ENCODE measurements at regions not wholly inside any gene's neighbourhood (a gene's known extent, or its start where the extent isn't known, plus 50 kb on each side); places are given as distances from the start of the nearest gene placed in this dataset.

DNA sequence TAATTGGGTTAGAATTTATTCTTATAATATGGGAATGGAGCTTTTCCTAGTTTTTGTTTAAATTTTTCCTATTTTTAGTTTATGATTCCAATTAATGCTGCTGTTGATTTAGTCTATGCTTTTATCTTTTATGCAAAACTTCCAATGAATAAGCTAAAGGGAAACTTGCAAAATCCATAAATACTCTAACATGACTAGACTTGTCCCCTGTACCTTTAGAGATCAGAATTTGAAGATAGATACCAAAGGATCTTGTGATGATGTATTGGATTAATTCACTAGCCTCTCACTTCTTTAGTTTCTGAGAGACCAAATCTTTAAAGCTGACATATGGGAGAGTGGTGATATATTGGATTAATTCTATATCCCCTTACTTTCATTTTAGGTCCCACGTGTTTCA, 306.6 kb upstream of the PRMT6 start:
- H3K4me3 ChIP-seq (ENCODE audit: low read depth, low read length) = no peak overlapping the region
- TF ChIP-seq, protein P1, sequence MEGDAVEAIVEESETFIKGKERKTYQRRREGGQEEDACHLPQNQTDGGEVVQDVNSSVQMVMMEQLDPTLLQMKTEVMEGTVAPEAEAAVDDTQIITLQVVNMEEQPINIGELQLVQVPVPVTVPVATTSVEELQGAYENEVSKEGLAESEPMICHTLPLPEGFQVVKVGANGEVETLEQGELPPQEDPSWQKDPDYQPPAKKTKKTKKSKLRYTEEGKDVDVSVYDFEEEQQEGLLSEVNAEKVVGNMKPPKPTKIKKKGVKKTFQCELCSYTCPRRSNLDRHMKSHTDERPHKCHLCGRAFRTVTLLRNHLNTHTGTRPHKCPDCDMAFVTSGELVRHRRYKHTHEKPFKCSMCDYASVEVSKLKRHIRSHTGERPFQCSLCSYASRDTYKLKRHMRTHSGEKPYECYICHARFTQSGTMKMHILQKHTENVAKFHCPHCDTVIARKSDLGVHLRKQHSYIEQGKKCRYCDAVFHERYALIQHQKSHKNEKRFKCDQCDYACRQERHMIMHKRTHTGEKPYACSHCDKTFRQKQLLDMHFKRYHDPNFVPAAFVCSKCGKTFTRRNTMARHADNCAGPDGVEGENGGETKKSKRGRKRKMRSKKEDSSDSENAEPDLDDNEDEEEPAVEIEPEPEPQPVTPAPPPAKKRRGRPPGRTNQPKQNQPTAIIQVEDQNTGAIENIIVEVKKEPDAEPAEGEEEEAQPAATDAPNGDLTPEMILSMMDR (IDR thresholded peaks at IDR 0.05; ENCODE audit: low read depth, low read length, missing control alignments) = no peak
- in situ Hi-C loops (cut with HindIII; ENCODE audit: low sequenced_read_pairs) = no loop called here
- no peak for DNase-seq (ENCODE audit: low read depth)

DNA sequence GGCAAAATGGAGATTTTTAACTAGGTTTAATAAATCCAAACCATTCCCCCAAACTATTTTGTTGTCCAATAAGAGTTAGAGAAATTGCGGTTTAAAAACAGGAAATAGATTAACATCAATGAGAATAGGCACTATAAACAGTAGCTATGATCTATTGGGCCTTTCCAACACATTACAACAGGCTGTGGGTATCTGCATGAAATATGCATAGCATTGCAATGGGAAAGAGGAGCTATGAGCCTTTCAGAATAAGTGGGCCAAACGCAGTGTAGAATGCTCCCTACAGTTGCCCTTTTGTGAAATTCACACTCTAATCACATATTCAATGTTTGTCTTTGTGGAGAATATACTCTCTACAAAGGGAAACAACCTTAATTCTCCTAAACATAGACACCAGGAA, 305.5 kb upstream of the PRMT6 start:
- in situ Hi-C loops (cut with HindIII; ENCODE audit: low sequenced_read_pairs) = no loop called here
- no peak overlapping the region for H3K4me3 ChIP-seq (ENCODE audit: low read depth, low read length)
- no peak for DNase-seq (ENCODE audit: low read depth)
- TF ChIP-seq, protein P1 (IDR thresholded peaks at IDR 0.05; ENCODE audit: low read depth, low read length, missing control alignments) = no peak

DNA sequence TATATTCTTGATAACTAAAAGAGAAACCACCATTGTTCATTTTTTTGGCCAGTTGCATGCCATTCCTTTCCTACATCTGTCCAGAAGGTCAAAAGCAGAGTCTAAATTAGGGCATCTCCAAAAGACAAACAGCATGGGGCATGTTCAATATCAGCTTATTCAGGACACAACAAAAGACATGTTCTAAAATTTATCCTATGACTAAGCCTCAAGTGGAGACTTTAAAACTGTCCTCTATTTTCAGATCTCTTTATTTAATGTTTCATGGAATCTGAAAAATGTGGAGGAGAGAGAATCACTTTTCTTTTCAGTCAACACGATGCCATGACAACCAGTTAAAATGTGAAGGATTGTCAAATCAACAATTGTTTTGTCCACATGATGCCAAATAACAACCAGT, 303.4 kb upstream of the PRMT6 start:
- no peak overlapping the region for H3K4me3 ChIP-seq (ENCODE audit: low read depth, low read length)
- TF ChIP-seq, protein P1 (IDR thresholded peaks at IDR 0.05; ENCODE audit: low read depth, low read length, missing control alignments) = no peak
- no peak for DNase-seq (ENCODE audit: low read depth)
- in situ Hi-C loops (cut with HindIII; ENCODE audit: low sequenced_read_pairs) = no loop called here

DNA sequence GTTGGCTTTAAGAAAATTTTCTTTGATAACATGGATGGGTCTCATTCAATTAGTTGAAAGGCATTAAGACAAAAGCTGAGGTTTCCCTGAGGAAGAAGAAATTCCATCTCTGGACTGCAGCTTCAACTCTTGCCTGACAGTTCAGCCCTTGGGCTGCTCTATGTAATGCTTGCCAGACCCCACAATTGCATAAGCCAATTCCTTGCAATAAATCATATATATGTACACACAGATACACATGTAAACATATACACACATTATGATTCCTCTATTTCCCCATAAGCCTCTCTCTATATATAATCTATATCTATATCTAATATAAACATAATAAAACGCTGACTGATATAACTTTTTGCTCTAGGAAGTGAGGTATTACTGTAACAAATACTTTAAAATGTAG, 301.5 kb upstream of the PRMT6 start:
- in situ Hi-C loops (cut with HindIII; ENCODE audit: low sequenced_read_pairs) = no loop called here
- no peak for DNase-seq (ENCODE audit: low read depth)
- no peak overlapping the region for H3K4me3 ChIP-seq (ENCODE audit: low read depth, low read length)
- TF ChIP-seq, protein P1 (IDR thresholded peaks at IDR 0.05; ENCODE audit: low read depth, low read length, missing control alignments) = no peak

DNA sequence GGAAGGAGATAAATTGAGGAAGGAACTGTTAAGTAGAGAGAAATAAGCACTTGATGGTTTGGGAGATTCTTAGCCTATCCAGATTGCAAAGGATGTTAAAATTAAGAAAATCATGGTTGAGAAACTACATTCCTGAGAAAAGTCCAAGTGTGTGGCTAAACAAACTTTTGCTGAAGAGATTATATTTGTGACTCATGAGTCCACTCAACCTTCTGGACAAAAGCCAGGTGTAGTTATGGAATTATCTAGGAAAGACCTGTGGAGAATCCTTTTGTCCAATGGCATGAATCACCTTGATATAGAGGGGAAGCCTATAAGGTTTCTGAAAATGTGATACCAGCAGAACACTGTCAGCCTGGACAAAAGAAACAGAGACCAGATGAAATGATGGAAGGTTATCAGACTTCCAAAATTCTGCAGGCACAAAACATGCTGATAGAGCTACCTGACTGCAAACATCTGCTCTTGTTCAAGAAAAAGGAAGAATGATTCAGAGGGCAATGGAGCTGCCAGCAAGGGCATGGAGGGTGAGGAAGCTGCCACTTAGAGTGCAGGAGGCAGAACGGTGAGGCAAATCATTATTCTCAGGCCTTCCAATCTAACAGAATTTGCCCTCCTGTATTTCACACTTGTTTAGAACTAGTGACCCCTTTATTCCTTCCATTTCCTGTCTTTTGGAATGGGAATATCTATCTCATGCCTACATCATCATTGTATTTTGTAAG, 300.6 kb upstream of the PRMT6 start:
- in situ Hi-C loops (cut with HindIII; ENCODE audit: low sequenced_read_pairs) = no loop called here
- TF ChIP-seq, protein P1 (IDR thresholded peaks at IDR 0.05; ENCODE audit: low read depth, low read length, missing control alignments) = no peak
- H3K4me3 ChIP-seq (ENCODE audit: low read depth, low read length) = no peak overlapping the region
- peak; percentile 80 for DNase-seq (ENCODE audit: low read depth)

GRCh38 chr1:106756752-106757151, 299.7 kb upstream of the PRMT6 start:
- TF ChIP-seq, protein P1 (IDR thresholded peaks at IDR 0.05; ENCODE audit: low read depth, low read length, missing control alignments) = no peak
- no peak for DNase-seq (ENCODE audit: low read depth)
- in situ Hi-C loops (cut with HindIII; ENCODE audit: low sequenced_read_pairs) = no loop called here
- no peak overlapping the region for H3K4me3 ChIP-seq (ENCODE audit: low read depth, low read length)
